ENCODE measurements at regions not wholly inside any gene's neighbourhood (a gene's known extent, or its start where the extent isn't known, plus 50 kb on each side); places are given as distances from the start of the nearest gene placed in this dataset.

DNA sequence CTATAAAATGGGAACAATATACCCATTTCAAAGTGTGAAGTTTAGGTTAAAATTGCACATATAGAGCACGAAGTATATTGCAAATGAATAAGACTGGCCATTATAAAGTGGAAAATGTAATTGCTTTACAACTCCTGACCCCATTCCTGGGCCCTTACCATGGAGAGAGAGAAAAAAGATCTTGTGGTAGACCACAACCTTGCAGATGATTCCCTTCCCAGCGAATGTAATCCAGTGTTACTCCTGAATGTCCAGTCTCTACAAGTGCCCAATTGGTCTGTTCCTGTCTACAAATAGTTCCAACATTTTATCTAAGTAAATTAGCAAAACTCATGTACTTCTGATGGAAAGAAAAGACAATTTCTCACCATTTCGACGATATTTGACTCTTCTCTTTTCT lies 184.1 kb upstream of the LNX1 start:
- TF ChIP-seq CTCF (IDR thresholded peaks at IDR 0.05), result no peak
- no peak for TF ChIP-seq POLR2AphosphoS5 (IDR thresholded peaks at IDR 0.05; ENCODE audit: low read depth, low read length)
- no peak for TF ChIP-seq SIN3A (IDR thresholded peaks at IDR 0.05; ENCODE audit: borderline replicate concordance, insufficient read depth, low read depth, low read length)

All from Panc1 (cell line).